NCI-H1930 (cell line): ENCODE measurements at regions not wholly inside any gene's neighbourhood (a gene's known extent, or its start where the extent isn't known, plus 50 kb on each side); places are given as distances from the start of the nearest gene placed in this dataset.
"Not testable (repeated sequence)": the region's sequence is repeated elsewhere in the genome, so short reads cannot be mapped to it uniquely, and the experiment has no call there.

Source experiments
- DNase-seq, 2 experiments: peaks; one replicate each; lab custom pipeline; 2025; lab: John Stamatoyannopoulos, UW

DNA sequence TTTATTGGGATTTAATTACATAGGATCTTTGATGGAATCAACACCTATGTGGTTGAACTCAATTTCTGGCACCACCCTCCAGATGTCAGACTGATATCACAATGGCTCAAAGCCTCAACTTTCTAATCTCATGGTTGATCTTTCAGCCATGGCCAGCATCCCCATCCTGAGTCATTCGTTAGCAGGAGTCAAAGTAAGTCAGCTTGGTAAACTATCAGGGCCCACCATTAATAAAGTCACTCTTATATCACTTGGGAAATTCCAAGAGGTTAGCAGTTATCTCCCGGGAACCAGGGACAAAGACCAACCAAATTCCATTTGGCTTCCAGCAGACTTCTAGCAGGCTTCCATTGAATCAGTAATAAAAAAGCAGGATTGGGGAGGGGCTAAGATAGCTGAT is 50.7 kb upstream of the TNFSF4 start:
- DNase-seq: no peak

GRCh38 chr1:173258479-173259264 is 51.5 kb upstream of the TNFSF4 start:
- DNase-seq: no peak

DNA sequence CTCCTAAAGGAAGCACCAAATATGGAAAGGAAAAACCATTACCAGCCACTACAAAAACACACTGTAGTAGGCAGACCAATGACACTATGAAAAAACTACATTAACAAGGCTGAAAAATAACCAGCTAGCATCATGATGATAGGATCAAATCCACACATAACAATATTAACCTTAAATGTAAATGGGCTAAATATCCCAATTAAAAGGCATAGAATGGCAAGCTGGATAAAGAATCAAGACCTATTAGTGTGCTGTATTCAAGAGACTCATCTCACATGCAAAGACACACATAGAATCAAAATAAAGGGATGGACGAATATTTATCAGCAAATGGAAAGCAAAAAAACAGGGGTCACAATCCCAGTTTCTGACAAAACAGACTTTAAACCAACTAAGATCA is 53.2 kb upstream of the TNFSF4 start:
- not testable (repeated sequence) for DNase-seq

DNA sequence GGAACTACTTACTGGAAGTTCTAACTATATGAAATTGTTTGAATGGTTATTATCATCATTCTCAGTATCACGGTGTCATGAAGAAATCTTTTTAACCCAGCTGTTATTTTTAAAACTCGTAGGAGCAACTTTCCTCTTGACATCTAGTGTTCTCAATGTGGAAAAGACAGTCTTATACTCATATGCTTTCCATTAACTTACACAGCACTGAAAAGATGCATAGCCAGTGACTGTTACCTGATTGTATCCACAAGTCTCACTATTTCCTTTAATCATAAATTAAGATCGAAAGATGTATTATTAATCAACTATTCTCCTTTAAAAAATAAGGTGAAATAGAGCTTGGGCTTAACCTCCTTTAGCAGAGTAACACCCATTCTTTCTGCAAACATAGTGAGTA is 59.7 kb upstream of the TNFSF4 start:
- no peak for DNase-seq

DNA sequence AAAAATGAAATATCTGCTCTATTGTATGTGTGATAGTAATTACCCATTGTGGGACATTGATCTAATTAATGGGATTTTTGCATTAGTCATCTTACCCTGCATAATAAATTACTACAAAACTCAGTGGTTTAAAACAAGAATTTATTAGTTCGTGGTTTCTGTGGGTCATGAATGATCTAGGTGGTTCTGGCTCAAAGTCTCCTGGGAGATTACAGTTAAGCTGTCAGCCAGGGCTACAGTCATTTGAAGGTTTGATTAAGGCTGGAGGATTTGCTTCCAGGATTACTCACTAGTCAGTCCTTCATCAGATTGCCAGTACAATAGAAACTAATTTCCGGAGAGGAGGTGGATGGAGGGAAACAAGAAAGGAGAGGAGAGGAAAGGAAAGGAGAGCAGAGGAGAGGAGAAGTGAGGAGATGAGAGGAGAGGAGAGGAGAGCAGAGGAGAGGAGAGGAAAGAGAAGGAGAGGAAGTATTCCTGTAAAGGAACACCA is 60.4 kb upstream of the TNFSF4 start:
- DNase-seq: no peak

- no peak for DNase-seq
Observed at GRCh38 chr1:173268261-173268660, 61.1 kb upstream of the TNFSF4 start.

- DNase-seq: no peak
Observed at GRCh38 chr1:173268786-173269277, 61.7 kb upstream of the TNFSF4 start.

DNA sequence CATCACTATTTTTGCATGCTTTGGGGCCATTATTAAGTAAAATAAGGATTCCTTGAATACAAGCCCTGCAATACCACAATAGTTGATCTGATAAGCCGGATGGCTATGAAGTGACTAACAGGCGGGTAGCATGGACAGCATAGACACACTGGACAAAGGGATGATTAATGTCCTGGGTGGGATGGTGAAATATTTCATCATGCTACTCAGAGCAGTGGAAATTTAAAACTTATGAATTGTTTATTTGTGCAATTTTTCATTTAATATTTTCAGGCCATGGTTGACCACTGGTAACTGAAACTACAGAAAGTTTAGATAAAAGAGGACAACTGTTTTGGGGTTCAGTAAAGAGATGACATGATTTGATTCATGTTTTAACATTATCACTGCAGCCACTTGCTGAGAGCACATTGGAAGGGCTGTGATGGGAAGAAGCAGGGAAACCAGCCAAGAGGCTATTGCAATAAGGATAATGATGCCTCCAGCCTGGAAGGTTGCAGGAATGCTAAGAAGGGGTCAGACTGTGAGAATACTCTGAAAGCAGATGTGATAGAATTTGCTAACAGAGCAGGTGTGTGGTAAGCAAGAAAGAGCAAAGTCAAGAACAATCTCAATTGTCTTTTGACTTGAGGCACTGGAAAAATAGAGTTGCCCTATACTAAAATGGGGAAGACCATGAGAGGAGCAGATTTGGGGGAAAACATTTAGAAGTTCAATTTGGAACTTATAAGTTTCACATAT is 62.5 kb upstream of the TNFSF4 start:
- DNase-seq: no peak

GRCh38 chr1:173270243-173270642 is 63.1 kb upstream of the TNFSF4 start:
- no peak for DNase-seq

- not testable (repeated sequence) for DNase-seq
Observed at GRCh38 chr1:173271021-173271420, 63.9 kb upstream of the TNFSF4 start.

DNA sequence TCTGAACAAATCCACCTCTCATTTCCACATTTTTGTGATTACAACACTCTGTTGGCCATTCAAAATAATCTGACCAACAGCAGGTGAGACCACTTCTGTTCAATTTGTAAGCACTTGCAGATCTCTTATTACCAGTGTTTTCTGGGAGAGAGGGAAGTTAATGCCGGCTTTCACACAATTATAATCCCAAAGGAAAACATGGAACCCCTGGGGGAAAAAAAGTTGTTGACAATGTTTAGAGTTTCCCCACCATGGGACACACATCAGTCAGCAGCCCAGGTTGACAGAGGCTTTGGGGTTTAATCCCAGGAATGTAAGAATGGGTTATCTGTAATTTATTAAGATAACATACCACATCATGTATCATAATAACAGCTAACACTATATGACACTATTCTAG is 68.4 kb upstream of the TNFSF4 start:
- DNase-seq: no peak

- no peak for DNase-seq
Observed at GRCh38 chr1:173276922-173277800, 70.0 kb upstream of the TNFSF4 start.

GRCh38 chr1:173280899-173281660 is 73.9 kb upstream of the TNFSF4 start:
- no peak for DNase-seq

- no peak for DNase-seq
Observed at GRCh38 chr1:173285048-173285447, 77.9 kb upstream of the TNFSF4 start.

GRCh38 chr1:173287785-173288184 is 80.7 kb upstream of the TNFSF4 start:
- DNase-seq: no peak

DNA sequence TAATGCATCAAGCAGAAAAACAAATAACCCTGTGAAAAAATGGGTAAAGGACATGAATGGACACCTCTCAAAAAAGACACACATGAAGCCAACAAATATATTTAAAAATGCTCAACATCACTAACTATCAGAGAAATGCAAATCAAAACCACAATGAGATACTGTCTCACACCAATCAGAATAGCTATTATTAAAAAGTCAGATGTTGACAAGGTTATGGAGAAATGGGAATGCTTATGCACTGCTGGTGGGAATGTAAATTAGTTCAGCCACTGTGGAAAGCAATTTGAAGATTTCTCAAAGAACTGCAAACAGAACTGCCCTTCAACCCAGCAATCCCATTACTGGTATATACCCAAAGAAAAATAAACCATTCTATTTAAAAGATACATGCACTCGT is 86.6 kb upstream of the TNFSF4 start:
- DNase-seq: no peak

- no peak for DNase-seq
Observed at GRCh38 chr1:173294843-173295242, 87.7 kb upstream of the TNFSF4 start.

DNA sequence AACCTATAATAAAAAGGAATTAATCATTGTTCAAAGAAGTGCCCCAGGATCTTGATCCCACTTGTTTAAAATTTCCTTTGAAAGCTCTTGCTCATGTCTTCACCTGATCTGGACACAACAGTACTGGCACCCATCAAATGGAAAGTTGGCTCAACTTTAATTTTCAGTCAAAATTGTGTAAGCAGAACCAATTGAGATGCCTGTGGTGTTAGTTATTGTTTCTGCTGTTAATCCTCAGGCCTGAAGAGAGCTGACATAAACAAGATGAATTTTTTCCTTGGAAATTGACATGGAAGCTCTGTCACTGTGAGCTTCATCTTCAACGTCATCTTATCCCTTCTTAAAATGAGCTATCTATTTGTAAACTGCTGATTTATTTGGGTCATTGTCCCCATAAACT is 88.3 kb upstream of the TNFSF4 start:
- DNase-seq: no peak

- no peak for DNase-seq
Observed at GRCh38 chr1:173295995-173296394, 88.9 kb upstream of the TNFSF4 start.

DNA sequence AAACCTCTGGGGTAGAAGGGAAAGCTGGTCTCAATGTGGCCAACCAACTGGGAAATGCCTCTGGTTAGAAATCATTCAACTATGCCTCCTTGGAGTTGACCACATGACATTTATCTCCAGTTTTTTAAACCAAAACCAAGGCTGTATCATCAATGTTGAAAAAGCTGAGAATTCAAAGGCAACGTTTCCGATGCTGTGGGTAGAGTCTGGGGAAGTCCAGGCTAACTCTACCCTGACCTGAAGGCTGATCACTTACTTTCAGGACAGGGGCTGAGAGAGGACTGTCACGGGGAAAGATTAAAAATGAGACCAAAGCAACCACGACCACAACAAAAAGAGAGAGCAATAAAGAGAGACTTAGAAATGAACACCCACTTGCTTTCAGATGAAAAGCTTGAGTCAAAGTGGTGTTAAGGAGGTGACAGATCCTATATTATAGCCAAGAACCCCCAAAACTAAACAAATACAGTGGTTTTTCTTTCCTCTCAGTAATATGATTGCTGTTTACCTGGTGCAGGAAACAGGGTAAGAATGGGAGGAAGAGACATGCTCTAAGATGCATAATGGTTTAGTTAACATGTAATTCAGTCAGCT is 90.8 kb upstream of the TNFSF4 start:
- no peak for DNase-seq
